ENCODE measurements at regions not wholly inside any gene's neighbourhood (a gene's known extent, or its start where the extent isn't known, plus 50 kb on each side); places are given as distances from the start of the nearest gene placed in this dataset.

DNA sequence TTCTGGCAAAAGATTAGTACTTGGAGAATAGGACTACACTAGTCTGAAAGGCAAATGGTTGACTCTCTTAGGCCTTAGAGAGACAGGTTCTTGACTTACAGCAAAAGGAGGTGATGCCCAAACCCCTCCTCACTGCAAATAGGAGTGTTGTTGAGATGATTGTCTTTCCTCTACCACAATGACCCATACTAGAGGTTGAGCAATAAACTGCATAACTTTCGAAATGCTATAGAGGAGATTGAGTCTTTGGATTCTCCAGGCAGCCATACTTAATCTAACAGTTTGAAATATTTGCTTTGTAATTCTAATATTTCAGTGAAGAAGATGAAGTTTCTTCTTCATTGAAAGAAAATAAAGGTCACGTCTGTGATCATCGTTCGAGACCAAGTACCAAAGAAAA is 498.5 kb upstream of the GBE1 start:
- no peaks in the 10 kb centered on the region for H3F3A ChIP-seq (ENCODE audit: insufficient read depth, low read length)
- H3K9ac ChIP-seq (ENCODE audit: low read length) = no peak overlapping the region
- H3K27ac ChIP-seq (ENCODE audit: low read length) = no peak overlapping the region
- H3K4me2 ChIP-seq (ENCODE audit: low read depth, low read length) = no peak overlapping the region
- no peaks in the 10 kb centered on the region for H4K20me1 ChIP-seq (ENCODE audit: insufficient read depth, low read length)
- no peak for DNase-seq
- H3K9me2 ChIP-seq (replicated peaks; ENCODE audit: insufficient read depth, low read length) = no peaks in the 10 kb centered on the region
- no peaks in the 10 kb centered on the region for H3K36me3 ChIP-seq (replicated peaks; ENCODE audit: insufficient read depth, low read length)
- no peak overlapping the region for H2AFZ ChIP-seq (ENCODE audit: low read length)
- TF ChIP-seq, protein P1, sequence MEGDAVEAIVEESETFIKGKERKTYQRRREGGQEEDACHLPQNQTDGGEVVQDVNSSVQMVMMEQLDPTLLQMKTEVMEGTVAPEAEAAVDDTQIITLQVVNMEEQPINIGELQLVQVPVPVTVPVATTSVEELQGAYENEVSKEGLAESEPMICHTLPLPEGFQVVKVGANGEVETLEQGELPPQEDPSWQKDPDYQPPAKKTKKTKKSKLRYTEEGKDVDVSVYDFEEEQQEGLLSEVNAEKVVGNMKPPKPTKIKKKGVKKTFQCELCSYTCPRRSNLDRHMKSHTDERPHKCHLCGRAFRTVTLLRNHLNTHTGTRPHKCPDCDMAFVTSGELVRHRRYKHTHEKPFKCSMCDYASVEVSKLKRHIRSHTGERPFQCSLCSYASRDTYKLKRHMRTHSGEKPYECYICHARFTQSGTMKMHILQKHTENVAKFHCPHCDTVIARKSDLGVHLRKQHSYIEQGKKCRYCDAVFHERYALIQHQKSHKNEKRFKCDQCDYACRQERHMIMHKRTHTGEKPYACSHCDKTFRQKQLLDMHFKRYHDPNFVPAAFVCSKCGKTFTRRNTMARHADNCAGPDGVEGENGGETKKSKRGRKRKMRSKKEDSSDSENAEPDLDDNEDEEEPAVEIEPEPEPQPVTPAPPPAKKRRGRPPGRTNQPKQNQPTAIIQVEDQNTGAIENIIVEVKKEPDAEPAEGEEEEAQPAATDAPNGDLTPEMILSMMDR (IDR thresholded peaks at IDR 0.05; ENCODE audit: low read length) = no peak
- TF ChIP-seq EZH2phosphoT487 (IDR thresholded peaks at IDR 0.05; ENCODE audit: low read length) = no peak
- no peak for TF ChIP-seq EZH2 (optimal IDR thresholded peaks at IDR 0.05; ENCODE audit: low read depth, low read length)
- no peaks in the 10 kb centered on the region for H3K79me2 ChIP-seq (ENCODE audit: low read length)
- no peaks in the 10 kb centered on the region for H3K9me3 ChIP-seq (replicated peaks; ENCODE audit: insufficient read depth, low read length)
- H3K27me3 ChIP-seq (replicated peaks; ENCODE audit: insufficient read depth, low read length) = no peaks in the 10 kb centered on the region
- H3K4me1 ChIP-seq (ENCODE audit: low read length) = no peaks in the 10 kb centered on the region
- no peak overlapping the region for H3K4me3 ChIP-seq (ENCODE audit: low read length)

DNA sequence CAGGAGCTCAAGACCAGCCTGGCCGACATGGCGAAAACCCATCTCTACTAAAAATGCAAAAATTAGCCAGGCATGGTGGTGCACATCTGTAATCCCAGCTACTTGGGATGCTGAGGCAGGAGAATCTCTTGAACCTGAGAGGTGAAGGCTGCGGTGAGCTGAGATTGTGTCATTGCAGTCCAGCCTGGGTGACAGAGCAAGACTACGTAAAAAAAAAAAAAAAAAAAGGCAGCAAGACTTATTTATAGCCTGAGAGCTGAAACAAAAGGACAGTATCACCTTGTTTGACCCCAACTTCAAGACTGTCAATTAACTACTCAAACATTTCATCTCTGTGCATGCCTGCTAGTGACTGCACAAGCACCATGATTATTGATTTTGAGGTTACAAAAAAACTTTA is 478.9 kb upstream of the GBE1 start:
- H3K27ac ChIP-seq (ENCODE audit: low read length) = no peak overlapping the region

DNA sequence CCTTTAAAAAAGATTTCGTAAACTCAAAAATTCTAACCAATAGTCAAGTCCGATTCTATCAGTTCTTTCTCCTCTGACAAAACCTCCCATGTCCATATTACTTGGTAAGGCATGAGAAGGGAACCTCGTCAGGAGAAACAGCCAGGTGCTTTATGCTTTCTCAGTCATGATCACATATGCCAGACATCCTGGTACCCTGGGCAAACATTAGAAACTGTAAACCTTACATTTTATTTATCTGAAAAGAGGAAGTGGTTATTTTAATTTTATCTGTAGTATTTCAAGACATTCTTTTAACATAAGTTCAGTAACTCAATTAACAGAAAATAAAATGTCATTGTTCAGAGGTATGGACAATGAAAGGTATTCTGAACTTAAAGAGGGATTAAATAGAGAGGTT is 474.8 kb upstream of the GBE1 start:
- no peak for DNase-seq
- H3K27me3 ChIP-seq (replicated peaks; ENCODE audit: insufficient read depth, low read length) = no peaks in the 10 kb centered on the region
- TF ChIP-seq, protein P1 (IDR thresholded peaks at IDR 0.05; ENCODE audit: low read length) = no peak
- TF ChIP-seq EZH2phosphoT487 (IDR thresholded peaks at IDR 0.05; ENCODE audit: low read length) (no peak), EZH2 (optimal IDR thresholded peaks at IDR 0.05; ENCODE audit: low read depth, low read length) (no peak)
- H3K79me2 ChIP-seq (ENCODE audit: low read length) = no peaks in the 10 kb centered on the region
- no peak overlapping the region for H3K9ac ChIP-seq (ENCODE audit: low read length)
- H3K4me2 ChIP-seq (ENCODE audit: low read depth, low read length) = no peak overlapping the region
- H3F3A ChIP-seq (ENCODE audit: insufficient read depth, low read length) = no peaks in the 10 kb centered on the region
- no peaks in the 10 kb centered on the region for H4K20me1 ChIP-seq (ENCODE audit: insufficient read depth, low read length)
- no peak overlapping the region for H2AFZ ChIP-seq (ENCODE audit: low read length)
- H3K36me3 ChIP-seq (replicated peaks; ENCODE audit: insufficient read depth, low read length) = no peaks in the 10 kb centered on the region
- H3K9me3 ChIP-seq (replicated peaks; ENCODE audit: insufficient read depth, low read length) = no peaks in the 10 kb centered on the region
- no peak overlapping the region for H3K27ac ChIP-seq (ENCODE audit: low read length)
- no peaks in the 10 kb centered on the region for H3K4me1 ChIP-seq (ENCODE audit: low read length)
- H3K9me2 ChIP-seq (replicated peaks; ENCODE audit: insufficient read depth, low read length) = no peaks in the 10 kb centered on the region
- H3K4me3 ChIP-seq (ENCODE audit: low read length) = no peak overlapping the region

More for the DNA sequence above, 478.9 kb upstream of the GBE1 start:
- H3K4me3 ChIP-seq (ENCODE audit: low read length) = no peak overlapping the region
- no peaks in the 10 kb centered on the region for H3K79me2 ChIP-seq (ENCODE audit: low read length)
- no peak overlapping the region for H2AFZ ChIP-seq (ENCODE audit: low read length)
- no peaks in the 10 kb centered on the region for H4K20me1 ChIP-seq (ENCODE audit: insufficient read depth, low read length)
- no peak for DNase-seq
- no peaks in the 10 kb centered on the region for H3K9me2 ChIP-seq (replicated peaks; ENCODE audit: insufficient read depth, low read length)
- H3K4me1 ChIP-seq (ENCODE audit: low read length) = no peaks in the 10 kb centered on the region
- H3K9me3 ChIP-seq (replicated peaks; ENCODE audit: insufficient read depth, low read length) = no peaks in the 10 kb centered on the region
- no peak overlapping the region for H3K9ac ChIP-seq (ENCODE audit: low read length)
- TF ChIP-seq EZH2 (optimal IDR thresholded peaks at IDR 0.05; ENCODE audit: low read depth, low read length) (no peak), EZH2phosphoT487 (IDR thresholded peaks at IDR 0.05; ENCODE audit: low read length) (no peak)
- TF ChIP-seq, protein P1 (IDR thresholded peaks at IDR 0.05; ENCODE audit: low read length) = no peak
- no peaks in the 10 kb centered on the region for H3K27me3 ChIP-seq (replicated peaks; ENCODE audit: insufficient read depth, low read length)
- no peaks in the 10 kb centered on the region for H3F3A ChIP-seq (ENCODE audit: insufficient read depth, low read length)
- H3K36me3 ChIP-seq (replicated peaks; ENCODE audit: insufficient read depth, low read length) = no peaks in the 10 kb centered on the region
- no peak overlapping the region for H3K4me2 ChIP-seq (ENCODE audit: low read depth, low read length)

Measured in MM.1S (cell line).